Spinal cord (tissue), 9 donors: ENCODE measurements at regions not wholly inside any gene's neighbourhood (a gene's known extent, or its start where the extent isn't known, plus 50 kb on each side); places are given as distances from the start of the nearest gene placed in this dataset.
A peak's percentile ranks its signal among the peaks of the same experiment; 100 is the strongest.
"Not testable (repeated sequence)": the region's sequence is repeated elsewhere in the genome, so short reads cannot be mapped to it uniquely, and the experiment has no call there.

Experiments used
- DNase-seq, 6 donors: peaks; one replicate each; pipeline versions ENCODE4 v3.0.0 to v3.0.0-alpha.2; 2013 to 2015; ENCODE audit warnings: low spot score in 6 of 6, low read depth in 4 of 6
- H3K27ac ChIP-seq: one replicate; pipeline ENCODE4 v1.5.1; 2013; ENCODE audit warnings: low read depth, low read length, control low read depth
- H3K27me3 ChIP-seq: one replicate; pipeline ENCODE4 v1.6.1; 2013; ENCODE audit warnings: low read length; ENCODE audit not compliant: control insufficient read depth, insufficient read depth
- H3K36me3 ChIP-seq: one replicate; pipeline ENCODE4 v1.6.1; 2013; ENCODE audit warnings: low read length; ENCODE audit not compliant: control insufficient read depth, insufficient read depth
- H3K4me1 ChIP-seq: one replicate; pipeline ENCODE4 v1.6.1; 2013; ENCODE audit warnings: low read length; ENCODE audit not compliant: control insufficient read depth, insufficient read depth
- H3K4me3 ChIP-seq: one replicate; pipeline ENCODE4 v1.5.1; 2013; ENCODE audit warnings: low read depth, low read length, control low read depth
- H3K9me3 ChIP-seq: one replicate; pipeline ENCODE4 v1.6.1; 2013; ENCODE audit warnings: low read length; ENCODE audit not compliant: control insufficient read depth, insufficient read depth
- WGBS: methylation state at CpG from one replicate; pipeline ENCODE4 v1.1.5; 2013; ENCODE audit warnings: missing lambda C conversion rate; ENCODE audit not compliant: insufficient coverage; 5-methylcytosine and 5-hydroxymethylcytosine counted together
- donor health status: healthy.

DNA sequence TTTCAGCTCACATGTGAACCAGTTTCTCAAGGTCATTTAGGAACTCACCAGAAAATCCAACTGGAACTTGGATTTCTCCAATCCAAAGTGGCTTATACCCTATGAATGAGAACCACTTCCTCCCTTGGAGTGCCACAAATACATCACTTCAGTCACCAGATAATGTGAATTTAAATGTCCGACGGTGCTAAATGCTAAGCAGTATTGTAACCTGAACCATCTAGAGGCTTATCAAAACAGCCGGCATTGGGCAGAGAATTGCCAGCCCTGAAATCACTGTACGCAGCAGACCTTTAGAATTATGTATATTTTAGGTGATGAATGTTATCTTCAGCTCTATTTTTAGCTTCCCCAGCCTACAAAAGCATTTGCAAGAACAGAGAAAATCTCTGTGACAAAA lies 76.8 kb upstream of the COX20 start:
- Histone ChIP-seq H3K36me3 (no peaks in the 10 kb centered on the region), H3K9me3 (no peaks in the 10 kb centered on the region), H3K4me3 (no peak overlapping the region), H3K27me3 (no peaks in the 10 kb centered on the region), H3K4me1 (no peaks in the 10 kb centered on the region), H3K27ac (no peak overlapping the region)
- DNase-seq = peak in 1 of 6 donors; percentile 38
- 25% methylated on average over 2 of the region's 4 CpGs for WGBS

DNA sequence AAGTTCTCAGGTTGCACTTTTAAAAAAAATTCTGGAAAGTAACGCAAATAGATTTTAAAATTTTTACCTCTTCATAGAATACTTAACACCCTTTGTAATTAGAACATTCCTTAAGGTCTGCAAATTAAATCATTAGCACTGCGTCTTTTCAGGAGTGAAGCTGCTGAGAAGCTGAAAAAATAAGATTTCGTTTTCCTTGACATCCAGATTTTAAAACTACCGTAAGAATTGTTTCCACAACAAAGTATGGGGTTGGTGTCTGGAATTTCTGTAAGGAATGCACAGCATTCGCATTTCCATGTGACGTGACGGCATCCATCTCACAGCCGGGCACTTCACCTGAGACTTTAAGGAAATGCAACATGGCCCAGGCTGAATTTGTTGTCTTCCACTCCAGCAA lies 76.3 kb upstream of the COX20 start:
- no peaks in the 10 kb centered on the region for H3K36me3 ChIP-seq
- 90% methylated on average over 4 of the region's 8 CpGs for WGBS

DNA sequence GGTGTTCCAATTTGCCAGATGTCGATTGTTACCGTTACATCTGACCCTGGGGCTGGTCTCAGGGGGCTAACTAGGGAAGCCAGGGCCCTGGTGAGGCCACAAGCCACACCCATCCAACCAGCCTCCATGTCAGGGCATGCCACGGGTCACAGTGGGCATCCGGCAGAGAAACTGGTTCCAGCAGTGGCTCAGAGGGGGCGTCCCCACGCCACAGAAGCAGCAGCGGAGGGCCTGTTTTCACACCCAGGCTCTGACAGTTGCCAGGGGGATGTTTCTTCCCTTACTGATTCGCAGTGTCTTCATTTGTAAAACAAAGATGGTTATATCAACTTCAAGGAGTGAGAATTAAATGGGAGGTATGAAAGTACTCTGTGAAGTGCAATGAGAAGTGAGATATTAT lies 75.0 kb upstream of the COX20 start:
- Histone ChIP-seq H3K4me3 (no peak overlapping the region), H3K27ac (no peak overlapping the region), H3K36me3 (no peaks in the 10 kb centered on the region), H3K4me1 (no peaks in the 10 kb centered on the region), H3K9me3 (no peaks in the 10 kb centered on the region), H3K27me3 (no peaks in the 10 kb centered on the region)
- 90% methylated on average over 8 of the region's 8 CpGs for WGBS
- no peak for DNase-seq

More for the DNA sequence above, 76.3 kb upstream of the COX20 start:
- Histone ChIP-seq H3K27ac (no peak overlapping the region), H3K27me3 (no peaks in the 10 kb centered on the region), H3K4me3 (no peak overlapping the region), H3K9me3 (no peaks in the 10 kb centered on the region), H3K4me1 (no peaks in the 10 kb centered on the region)
- DNase-seq = no peak

DNA sequence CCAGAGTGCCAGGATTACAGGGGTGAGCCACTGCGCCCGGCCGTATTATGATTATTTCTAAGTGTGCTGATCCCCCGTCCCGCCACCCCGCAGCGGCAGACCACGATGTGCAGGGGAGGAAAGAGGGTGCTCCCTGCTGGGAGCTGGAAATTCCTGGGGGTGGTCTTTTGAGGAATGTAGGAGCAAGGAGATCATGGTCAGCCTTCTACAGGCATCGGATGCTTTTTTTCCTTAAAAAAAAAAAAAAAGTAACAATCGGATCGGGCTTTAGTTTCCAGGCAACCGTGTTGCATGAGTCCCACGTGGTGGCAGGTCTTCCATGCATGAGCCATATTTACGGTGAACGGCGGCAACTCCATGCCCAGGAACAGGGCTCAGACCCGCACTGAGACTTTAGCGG lies 74.2 kb upstream of the COX20 start:
- peak in 4 of 6 donors; percentile 5 to 85 (median 36) for DNase-seq
- H3K9me3 ChIP-seq = no peaks in the 10 kb centered on the region
- H3K36me3 ChIP-seq = no peaks in the 10 kb centered on the region
- H3K4me1 ChIP-seq = no peaks in the 10 kb centered on the region
- no peak overlapping the region for H3K27ac ChIP-seq
- no peak overlapping the region for H3K4me3 ChIP-seq
- WGBS = 51% methylated on average over 13 of the region's 18 CpGs
- no peaks in the 10 kb centered on the region for H3K27me3 ChIP-seq

DNA sequence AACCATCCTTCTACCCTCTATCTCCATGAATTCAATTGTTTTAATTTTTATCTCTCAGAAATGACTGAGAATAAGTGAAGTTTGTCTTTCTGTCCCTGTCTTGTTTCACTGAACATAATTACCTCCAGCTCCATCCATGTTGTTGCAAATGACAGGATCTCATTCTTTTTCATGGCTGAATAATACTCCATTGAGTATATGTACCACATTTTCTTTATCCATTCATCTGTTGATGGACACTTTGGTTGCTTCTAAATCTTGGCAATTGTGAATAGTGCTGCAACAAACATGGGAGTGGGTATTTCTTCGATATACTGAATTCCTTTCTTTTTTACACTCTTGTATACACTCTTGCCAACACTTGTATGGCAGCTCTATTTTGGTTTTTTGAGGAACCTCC lies 72.8 kb upstream of the COX20 start:
- Histone ChIP-seq H3K36me3 (no peaks in the 10 kb centered on the region), H3K4me3 (no peak overlapping the region), H3K27me3 (no peaks in the 10 kb centered on the region), H3K9me3 (no peaks in the 10 kb centered on the region), H3K4me1 (no peaks in the 10 kb centered on the region), H3K27ac (no peak overlapping the region)
- WGBS = no CpG with 5 or more reads among the region's 1 CpG
- DNase-seq = no peak

DNA sequence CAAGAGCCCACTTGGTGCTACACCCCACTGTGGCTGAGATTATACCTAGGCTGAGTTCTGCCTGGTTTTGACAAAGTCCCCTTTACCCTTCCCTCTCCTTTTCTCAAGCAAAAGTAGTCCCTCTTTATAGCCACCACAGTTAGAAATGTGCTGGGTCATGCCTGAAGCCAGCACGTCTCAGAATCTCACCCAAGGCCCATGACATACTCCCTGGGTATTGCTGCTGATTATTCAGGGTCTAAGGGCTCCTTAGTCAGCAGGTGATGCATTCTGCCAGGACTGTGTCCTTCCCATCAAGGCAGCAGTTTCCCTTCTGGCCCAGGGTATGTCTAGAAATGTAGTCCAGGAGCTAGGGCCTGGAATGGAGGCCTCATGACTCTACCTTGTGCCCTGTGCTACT lies 67.3 kb upstream of the COX20 start:
- Histone ChIP-seq H3K4me3 (no peak overlapping the region), H3K4me1 (no peaks in the 10 kb centered on the region), H3K27me3 (no peaks in the 10 kb centered on the region), H3K36me3 (no peaks in the 10 kb centered on the region), H3K9me3 (no peaks in the 10 kb centered on the region), H3K27ac (no peak overlapping the region)
- DNase-seq = no peak
- 43% methylated on average over 1 of the region's 1 CpG for WGBS

DNA sequence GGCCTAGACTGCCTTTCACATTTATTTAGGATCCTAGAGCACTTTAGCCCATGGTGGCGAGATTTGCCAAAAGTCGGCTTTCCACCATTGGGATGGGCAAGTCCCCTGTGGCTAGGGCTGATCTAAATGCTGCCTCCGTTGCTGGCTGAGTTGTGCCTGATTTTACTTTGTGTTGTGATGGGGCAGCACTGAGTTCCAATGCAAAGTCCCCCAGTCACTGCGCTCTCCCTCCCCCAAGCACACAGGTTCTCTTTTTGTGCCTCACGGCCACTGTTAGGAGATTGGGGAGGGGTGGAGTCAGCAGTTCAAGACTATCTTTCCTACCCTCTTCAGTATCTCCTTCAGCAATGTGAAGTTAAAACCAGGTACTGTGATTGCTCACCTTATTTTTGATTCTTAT lies 66.7 kb upstream of the COX20 start:
- Histone ChIP-seq H3K27ac (no peak overlapping the region), H3K4me1 (no peaks in the 10 kb centered on the region), H3K4me3 (no peak overlapping the region), H3K9me3 (no peaks in the 10 kb centered on the region), H3K27me3 (no peaks in the 10 kb centered on the region), H3K36me3 (no peaks in the 10 kb centered on the region)
- DNase-seq = no peak
- WGBS = 83% methylated on average over 2 of the region's 5 CpGs

DNA sequence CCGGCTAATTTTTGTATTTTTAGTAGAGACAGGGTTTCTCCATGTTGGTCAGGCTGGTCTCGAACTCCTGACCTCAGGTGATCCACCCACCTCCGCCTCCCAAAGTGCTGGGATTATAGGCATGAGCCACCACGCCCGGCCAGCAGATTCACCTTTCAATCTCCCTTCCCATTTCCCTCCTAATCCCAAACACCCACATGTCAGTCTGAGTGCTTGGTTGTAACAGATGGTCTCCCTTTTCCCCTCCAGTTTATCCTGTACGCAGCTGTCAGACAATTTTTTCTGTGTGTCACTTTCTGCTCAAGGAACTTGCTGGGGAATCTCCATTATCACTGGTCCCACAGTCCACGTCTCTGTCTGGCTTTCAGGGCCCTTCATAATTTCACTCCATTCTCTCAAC lies 64.9 kb upstream of the COX20 start:
- H3K27ac ChIP-seq, H3K4me3 ChIP-seq, H3K36me3 ChIP-seq, H3K27me3 ChIP-seq, DNase-seq, H3K9me3 ChIP-seq, H3K4me1 ChIP-seq: not testable (repeated sequence)
- WGBS = 86% methylated on average over 5 of the region's 7 CpGs

DNA sequence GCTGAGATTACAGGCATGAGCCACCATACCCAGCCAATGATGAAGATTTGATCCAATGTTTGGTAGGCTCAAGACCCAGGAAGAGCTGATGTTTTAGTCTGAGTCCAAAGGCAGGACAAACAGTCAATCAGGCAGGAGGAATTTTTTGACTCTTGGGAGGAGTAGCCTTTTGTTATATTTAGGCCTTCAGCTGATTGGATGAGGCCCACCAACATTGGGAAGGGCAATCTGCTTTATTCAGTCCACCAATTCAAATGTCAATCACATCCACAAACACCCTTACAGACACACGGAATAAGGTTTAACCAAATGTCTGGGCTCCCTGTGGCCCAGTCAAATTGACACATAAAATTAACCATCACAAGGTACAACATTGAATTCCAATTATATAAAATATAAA lies 61.9 kb upstream of the COX20 start:
- Histone ChIP-seq H3K9me3 (no peaks in the 10 kb centered on the region), H3K36me3 (no peaks in the 10 kb centered on the region), H3K27me3 (no peaks in the 10 kb centered on the region), H3K4me1 (no peaks in the 10 kb centered on the region), H3K27ac (no peak overlapping the region), H3K4me3 (no peak overlapping the region)
- no peak for DNase-seq
- no CpG with 5 or more reads among the region's 1 CpG for WGBS

DNA sequence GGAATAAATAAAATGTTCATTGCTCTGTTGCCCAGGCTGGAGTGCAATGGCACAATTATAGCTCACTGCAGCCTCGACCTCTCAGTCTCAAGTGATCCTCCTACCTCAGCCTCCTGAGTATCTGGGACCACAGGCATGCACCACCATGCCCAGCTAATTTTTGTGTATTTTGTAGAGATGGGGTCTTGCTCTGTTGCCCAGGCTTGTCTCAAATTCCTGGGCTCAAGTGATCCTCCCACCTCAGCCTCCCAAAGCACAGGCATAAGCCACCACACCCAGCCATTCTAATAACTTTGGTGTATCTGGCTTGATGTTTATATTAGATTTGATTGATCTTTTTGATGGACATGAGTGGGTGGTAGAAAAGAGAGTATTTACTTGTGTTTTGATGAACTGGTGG lies 58.7 kb upstream of the COX20 start:
- H3K27me3 ChIP-seq, H3K9me3 ChIP-seq, H3K4me1 ChIP-seq, H3K27ac ChIP-seq, H3K4me3 ChIP-seq, DNase-seq, H3K36me3 ChIP-seq: not testable (repeated sequence)
- WGBS = no CpG with 5 or more reads among the region's 1 CpG
